ENCODE measurements at regions not wholly inside any gene's neighbourhood (a gene's known extent, or its start where the extent isn't known, plus 50 kb on each side); places are given as distances from the start of the nearest gene placed in this dataset.

- TF ChIP-seq CTCF (IDR thresholded peaks at IDR 0.05) (no peak), POLR2A (IDR thresholded peaks at IDR 0.05) (no peak)
These were observed 334.3 kb downstream of the FIGN start for GRCh38 chr2:163401481-163401880.

Measured in esophagus squamous epithelium (tissue), 4 donors.